ENCODE measurements at regions not wholly inside any gene's neighbourhood (a gene's known extent, or its start where the extent isn't known, plus 50 kb on each side); places are given as distances from the start of the nearest gene placed in this dataset.

- TF ChIP-seq CTCF (IDR thresholded peaks at IDR 0.05; ENCODE audit: low read depth, low read length) = no peak
- DNase-seq = no peak
Observed at GRCh38 chr2:183522489-183523266, 398.4 kb downstream of the NUP35 start.

DNA sequence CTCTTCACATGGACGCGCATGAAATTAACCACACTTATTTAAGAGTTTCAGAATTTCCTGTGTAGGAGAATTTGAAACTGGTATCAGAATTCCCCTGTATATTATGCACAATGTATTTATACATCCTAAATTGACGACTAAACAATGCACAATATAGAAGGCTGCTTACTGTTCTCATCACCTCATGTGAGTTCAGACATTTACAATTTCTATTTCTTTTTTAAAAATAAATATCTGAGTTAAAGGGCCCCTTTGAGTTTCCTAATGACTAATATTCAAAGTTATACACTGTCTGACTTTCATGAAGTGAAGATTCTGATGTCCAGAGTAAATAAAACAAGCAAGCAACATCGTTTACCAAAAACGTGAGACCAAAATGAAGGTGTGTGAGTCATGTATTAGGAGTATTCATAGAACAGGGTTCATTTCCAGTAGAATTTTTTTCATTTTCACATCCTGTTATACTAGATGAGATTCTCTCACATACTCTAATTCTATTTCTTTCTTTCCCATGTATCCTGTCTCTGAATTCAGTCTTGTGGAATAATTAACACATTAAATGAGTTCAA is 406.2 kb downstream of the NUP35 start:
- H3K27me3 ChIP-seq = no peaks in the 10 kb centered on the region
- no peak overlapping the region for H3K4me3 ChIP-seq (ENCODE audit: low read depth, low read length)
- no peaks in the 10 kb centered on the region for H3K4me1 ChIP-seq
- no peak for DNase-seq
- no peaks in the 10 kb centered on the region for H3K9me3 ChIP-seq
- TF ChIP-seq CTCF (IDR thresholded peaks at IDR 0.05; ENCODE audit: low read depth, low read length) = no peak
- no peaks in the 10 kb centered on the region for H3K36me3 ChIP-seq

More at GRCh38 chr2:183522489-183523266, 398.4 kb downstream of the NUP35 start:
- H3K4me1 ChIP-seq = no peaks in the 10 kb centered on the region
- no peaks in the 10 kb centered on the region for H3K27me3 ChIP-seq
- H3K9me3 ChIP-seq = no peaks in the 10 kb centered on the region
- no peak overlapping the region for H3K4me3 ChIP-seq (ENCODE audit: low read depth, low read length)
- no peaks in the 10 kb centered on the region for H3K36me3 ChIP-seq

DNA sequence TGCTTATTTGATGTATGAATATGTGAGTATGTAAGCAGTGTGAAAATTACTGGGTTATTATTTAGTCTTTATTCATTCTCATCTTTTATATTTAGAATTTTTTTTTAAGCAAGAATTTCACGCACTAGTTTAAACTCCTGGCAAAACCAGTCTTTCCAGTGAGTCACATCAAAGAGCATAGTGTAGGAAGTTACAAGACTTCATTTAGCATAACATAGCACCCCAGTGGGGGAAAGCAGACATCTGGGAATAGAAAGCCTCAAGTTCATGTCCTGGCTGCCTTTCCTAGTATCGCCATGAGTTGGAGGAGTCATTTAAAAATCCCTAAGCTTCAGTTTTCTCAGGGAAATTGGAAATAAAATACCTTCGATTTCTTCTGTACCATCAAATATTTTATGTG is 408.3 kb downstream of the NUP35 start:
- Histone ChIP-seq H3K4me3 (ENCODE audit: low read depth, low read length) (no peak overlapping the region), H3K27me3 (no peaks in the 10 kb centered on the region), H3K4me1 (no peaks in the 10 kb centered on the region), H3K36me3 (no peaks in the 10 kb centered on the region), H3K9me3 (no peaks in the 10 kb centered on the region)
- DNase-seq = no peak
- TF ChIP-seq CTCF (IDR thresholded peaks at IDR 0.05; ENCODE audit: low read depth, low read length) = no peak

- no peaks in the 10 kb centered on the region for H3K9me3 ChIP-seq
- DNase-seq = no peak
- H3K27me3 ChIP-seq = no peaks in the 10 kb centered on the region
- no peaks in the 10 kb centered on the region for H3K4me1 ChIP-seq
- no peak for TF ChIP-seq CTCF (IDR thresholded peaks at IDR 0.05; ENCODE audit: low read depth, low read length)
- no peaks in the 10 kb centered on the region for H3K36me3 ChIP-seq
- no peak overlapping the region for H3K4me3 ChIP-seq (ENCODE audit: low read depth, low read length)
Observed at GRCh38 chr2:183533021-183533420, 408.8 kb downstream of the NUP35 start.

DNA sequence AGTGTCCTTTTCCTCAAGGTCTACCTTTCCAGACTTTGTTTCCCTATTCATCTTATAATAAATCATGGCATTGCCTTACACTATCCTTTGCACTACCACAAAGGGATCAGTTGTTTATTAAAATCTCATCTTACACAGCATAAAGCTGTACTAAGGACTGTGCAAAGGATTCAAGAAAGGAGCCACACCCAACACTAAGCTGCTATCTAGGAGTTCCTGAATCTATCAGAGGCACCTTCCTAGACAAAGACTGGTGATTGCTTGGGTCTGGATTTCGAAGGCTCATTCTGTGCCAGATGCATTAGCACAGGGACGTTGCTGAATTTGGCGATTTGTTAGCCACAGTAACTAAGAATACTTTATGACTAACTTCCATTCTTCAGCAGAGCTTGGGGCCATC is 412.0 kb downstream of the NUP35 start:
- DNase-seq = no peak
- H3K4me3 ChIP-seq (ENCODE audit: low read depth, low read length) = no peak overlapping the region
- H3K9me3 ChIP-seq = no peaks in the 10 kb centered on the region
- H3K27me3 ChIP-seq = no peaks in the 10 kb centered on the region
- H3K4me1 ChIP-seq = no peaks in the 10 kb centered on the region
- H3K36me3 ChIP-seq = no peaks in the 10 kb centered on the region
- TF ChIP-seq CTCF (IDR thresholded peaks at IDR 0.05; ENCODE audit: low read depth, low read length) = no peak

DNA sequence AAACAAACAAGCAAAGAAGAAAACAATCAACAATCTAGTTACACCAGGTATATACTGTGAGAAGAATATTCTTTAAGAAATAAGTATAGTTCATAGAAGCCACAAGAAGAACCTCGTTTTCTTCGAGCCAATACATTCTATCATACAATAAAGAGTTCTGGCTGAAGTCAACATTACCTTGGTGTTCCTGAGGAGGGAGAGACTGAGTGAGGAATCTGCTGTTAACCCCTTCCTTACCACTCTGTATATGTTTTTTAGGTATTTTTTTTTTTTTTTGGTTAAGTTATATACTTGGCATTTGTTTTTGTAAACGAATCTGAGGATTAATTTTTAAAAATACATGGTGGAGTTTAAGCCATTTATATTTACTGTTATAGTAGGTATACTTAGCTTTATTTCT is 412.5 kb downstream of the NUP35 start:
- no peak for TF ChIP-seq CTCF (IDR thresholded peaks at IDR 0.05; ENCODE audit: low read depth, low read length)
- H3K36me3 ChIP-seq = no peaks in the 10 kb centered on the region
- no peak for DNase-seq
- H3K4me3 ChIP-seq (ENCODE audit: low read depth, low read length) = no peak overlapping the region
- no peaks in the 10 kb centered on the region for H3K27me3 ChIP-seq
- H3K9me3 ChIP-seq = no peaks in the 10 kb centered on the region
- no peaks in the 10 kb centered on the region for H3K4me1 ChIP-seq
